ENCODE measurements at regions not wholly inside any gene's neighbourhood (a gene's known extent, or its start where the extent isn't known, plus 50 kb on each side); places are given as distances from the start of the nearest gene placed in this dataset.

DNA sequence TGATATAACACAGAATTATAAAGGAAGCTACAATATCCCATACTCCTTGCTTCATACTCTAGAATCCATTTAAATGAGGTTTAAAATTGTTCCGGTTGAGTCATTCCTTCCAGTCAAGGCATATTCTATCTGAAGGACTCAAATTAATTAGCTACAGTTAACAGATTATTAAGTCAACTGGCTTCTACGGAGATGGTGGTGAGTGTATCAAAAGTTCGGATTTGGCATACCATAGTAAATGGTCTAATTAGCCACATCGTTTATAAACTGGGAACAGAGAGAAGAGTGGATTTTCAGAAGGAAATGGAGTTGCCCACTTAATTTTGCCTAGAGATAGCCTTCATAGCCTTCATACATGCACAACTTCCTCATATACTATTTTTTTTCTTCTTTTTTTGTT, 1095.3 kb downstream of the TTLL7 start:
- TF ChIP-seq, protein P1, sequence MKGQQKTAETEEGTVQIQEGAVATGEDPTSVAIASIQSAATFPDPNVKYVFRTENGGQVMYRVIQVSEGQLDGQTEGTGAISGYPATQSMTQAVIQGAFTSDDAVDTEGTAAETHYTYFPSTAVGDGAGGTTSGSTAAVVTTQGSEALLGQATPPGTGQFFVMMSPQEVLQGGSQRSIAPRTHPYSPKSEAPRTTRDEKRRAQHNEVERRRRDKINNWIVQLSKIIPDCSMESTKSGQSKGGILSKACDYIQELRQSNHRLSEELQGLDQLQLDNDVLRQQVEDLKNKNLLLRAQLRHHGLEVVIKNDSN (IDR thresholded peaks at IDR 0.05) = no peak

DNA sequence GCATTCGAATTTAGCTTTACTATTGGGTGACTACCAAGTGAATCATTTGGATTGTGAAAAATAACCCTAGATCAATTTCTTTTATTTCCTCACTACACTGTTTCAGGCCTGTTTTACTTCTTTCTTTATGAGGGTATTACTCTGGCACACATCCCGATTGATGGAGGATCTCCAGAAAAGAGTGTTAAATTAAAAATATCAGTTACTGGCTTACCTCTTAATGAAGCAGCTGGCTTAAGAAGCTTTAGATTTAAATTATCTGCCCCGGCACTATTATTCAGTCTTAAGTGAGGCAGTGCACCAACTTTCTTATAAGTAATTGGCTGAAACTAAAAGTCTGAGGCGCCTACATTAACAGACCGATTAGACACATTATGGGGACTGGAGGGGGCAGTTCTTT, 1097.4 kb downstream of the TTLL7 start:
- TF ChIP-seq CREB1 (IDR thresholded peaks at IDR 0.05; ENCODE audit: low read depth) (no peak), EGR1 (IDR thresholded peaks at IDR 0.05) (no peak), ZBTB7A (IDR thresholded peaks at IDR 0.05; ENCODE audit: low read depth) (no peak), TCF12 (IDR thresholded peaks at IDR 0.05; ENCODE audit: low read depth) (no peak), RAD21 (IDR thresholded peaks at IDR 0.05; ENCODE audit: low read depth) (no peak), TAF1 (IDR thresholded peaks at IDR 0.05; ENCODE audit: low read depth) (no peak), YY1 (IDR thresholded peaks at IDR 0.05; ENCODE audit: low read depth) (no peak), CEBPB (IDR thresholded peaks at IDR 0.05) (no peak), EP300 (IDR thresholded peaks at IDR 0.05; ENCODE audit: borderline replicate concordance) (no peak), TEAD4 (IDR thresholded peaks at IDR 0.05) (no peak), FOXM1 (IDR thresholded peaks at IDR 0.05; ENCODE audit: borderline replicate concordance, low read depth) (no peak)
- TF ChIP-seq, protein P1 (IDR thresholded peaks at IDR 0.05) = no peak
- TF ChIP-seq, protein P2, sequence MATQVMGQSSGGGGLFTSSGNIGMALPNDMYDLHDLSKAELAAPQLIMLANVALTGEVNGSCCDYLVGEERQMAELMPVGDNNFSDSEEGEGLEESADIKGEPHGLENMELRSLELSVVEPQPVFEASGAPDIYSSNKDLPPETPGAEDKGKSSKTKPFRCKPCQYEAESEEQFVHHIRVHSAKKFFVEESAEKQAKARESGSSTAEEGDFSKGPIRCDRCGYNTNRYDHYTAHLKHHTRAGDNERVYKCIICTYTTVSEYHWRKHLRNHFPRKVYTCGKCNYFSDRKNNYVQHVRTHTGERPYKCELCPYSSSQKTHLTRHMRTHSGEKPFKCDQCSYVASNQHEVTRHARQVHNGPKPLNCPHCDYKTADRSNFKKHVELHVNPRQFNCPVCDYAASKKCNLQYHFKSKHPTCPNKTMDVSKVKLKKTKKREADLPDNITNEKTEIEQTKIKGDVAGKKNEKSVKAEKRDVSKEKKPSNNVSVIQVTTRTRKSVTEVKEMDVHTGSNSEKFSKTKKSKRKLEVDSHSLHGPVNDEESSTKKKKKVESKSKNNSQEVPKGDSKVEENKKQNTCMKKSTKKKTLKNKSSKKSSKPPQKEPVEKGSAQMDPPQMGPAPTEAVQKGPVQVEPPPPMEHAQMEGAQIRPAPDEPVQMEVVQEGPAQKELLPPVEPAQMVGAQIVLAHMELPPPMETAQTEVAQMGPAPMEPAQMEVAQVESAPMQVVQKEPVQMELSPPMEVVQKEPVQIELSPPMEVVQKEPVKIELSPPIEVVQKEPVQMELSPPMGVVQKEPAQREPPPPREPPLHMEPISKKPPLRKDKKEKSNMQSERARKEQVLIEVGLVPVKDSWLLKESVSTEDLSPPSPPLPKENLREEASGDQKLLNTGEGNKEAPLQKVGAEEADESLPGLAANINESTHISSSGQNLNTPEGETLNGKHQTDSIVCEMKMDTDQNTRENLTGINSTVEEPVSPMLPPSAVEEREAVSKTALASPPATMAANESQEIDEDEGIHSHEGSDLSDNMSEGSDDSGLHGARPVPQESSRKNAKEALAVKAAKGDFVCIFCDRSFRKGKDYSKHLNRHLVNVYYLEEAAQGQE (IDR thresholded peaks at IDR 0.05; ENCODE audit: low read depth) = no peak
- TF ChIP-seq, protein P3, sequence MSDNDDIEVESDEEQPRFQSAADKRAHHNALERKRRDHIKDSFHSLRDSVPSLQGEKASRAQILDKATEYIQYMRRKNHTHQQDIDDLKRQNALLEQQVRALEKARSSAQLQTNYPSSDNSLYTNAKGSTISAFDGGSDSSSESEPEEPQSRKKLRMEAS (IDR thresholded peaks at IDR 0.05) = no peak

DNA sequence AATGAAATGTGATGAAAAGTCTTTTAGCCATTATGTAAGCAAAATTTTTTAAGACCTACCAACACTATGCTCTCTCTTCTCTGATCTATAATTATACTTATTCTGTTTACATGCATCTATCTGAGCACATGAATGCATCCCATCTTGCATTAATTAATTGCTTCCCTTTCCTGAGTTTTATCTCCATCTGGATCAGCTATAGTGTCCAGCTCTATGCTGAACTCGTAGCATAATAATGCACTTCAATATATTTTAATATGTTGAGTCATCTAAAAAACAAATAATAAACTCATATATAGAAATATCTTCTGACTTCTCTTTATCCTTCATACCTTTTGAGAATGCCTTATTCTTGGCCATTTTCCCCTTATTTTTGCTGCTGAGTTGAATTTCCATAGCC, 1097.8 kb downstream of the TTLL7 start:
- TF ChIP-seq TAF1 (IDR thresholded peaks at IDR 0.05; ENCODE audit: low read depth) (no peak), CEBPB (IDR thresholded peaks at IDR 0.05) (no peak), EP300 (IDR thresholded peaks at IDR 0.05; ENCODE audit: borderline replicate concordance) (no peak), NFIC (IDR thresholded peaks at IDR 0.05) (no peak)
- TF ChIP-seq, protein P3 (IDR thresholded peaks at IDR 0.05) = no peak
- TF ChIP-seq, protein P1 (IDR thresholded peaks at IDR 0.05) = no peak

DNA sequence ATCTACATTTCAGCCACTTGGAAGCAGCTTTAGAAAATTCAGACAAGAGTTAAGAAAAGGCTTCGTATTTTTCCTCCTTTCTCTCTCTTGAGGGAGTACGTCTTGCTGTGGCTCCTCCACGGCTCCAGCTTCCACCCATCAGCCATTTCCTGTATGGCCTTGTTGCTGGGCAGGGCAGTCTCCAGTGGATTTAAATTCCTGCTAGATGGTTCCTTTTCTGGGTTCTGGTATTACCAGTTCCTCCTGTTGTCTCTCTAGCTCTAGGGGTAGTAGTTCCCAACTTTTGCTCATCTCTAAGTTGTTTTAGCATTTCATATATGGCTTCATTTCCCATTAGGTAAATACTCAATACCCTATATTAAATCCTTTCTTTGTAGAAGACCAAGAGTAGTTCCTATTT, 1098.3 kb downstream of the ADGRL2 start:
- no peak for TF ChIP-seq FOXM1 (IDR thresholded peaks at IDR 0.05; ENCODE audit: borderline replicate concordance, low read depth)
- TF ChIP-seq, protein P3 (IDR thresholded peaks at IDR 0.05) = no peak
- TF ChIP-seq YY1 (IDR thresholded peaks at IDR 0.05; ENCODE audit: low read depth) = no peak
- no peak for TF ChIP-seq EGR1 (IDR thresholded peaks at IDR 0.05)
- TF ChIP-seq CREB1 (IDR thresholded peaks at IDR 0.05; ENCODE audit: low read depth) = no peak
- TF ChIP-seq, protein P1 (IDR thresholded peaks at IDR 0.05) = no peak
- TF ChIP-seq TAF1 (IDR thresholded peaks at IDR 0.05; ENCODE audit: low read depth) = no peak
- no peak for TF ChIP-seq NFIC (IDR thresholded peaks at IDR 0.05)
- TF ChIP-seq TEAD4 (IDR thresholded peaks at IDR 0.05) = no peak

DNA sequence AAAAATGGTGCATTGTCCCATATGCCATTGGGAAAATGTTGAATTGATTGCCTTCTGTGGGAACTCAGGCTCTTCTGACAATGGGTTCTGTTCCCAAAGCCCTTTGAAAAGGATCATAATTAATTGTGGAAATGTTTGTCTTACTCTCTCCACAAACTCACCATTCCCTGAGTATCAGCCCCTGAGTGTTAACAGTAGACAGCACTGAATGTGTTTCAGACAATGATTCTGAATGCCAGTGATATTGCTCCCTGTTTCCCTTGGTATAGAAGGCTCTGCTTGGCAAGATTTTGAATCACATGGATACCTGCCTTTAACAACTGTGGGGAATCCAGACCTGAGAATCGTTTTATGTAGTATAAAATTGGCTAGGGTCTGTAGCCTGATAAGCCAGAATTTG, 1096.8 kb downstream of the ADGRL2 start:
- TF ChIP-seq CEBPB (IDR thresholded peaks at IDR 0.05) (no peak), ZBTB7A (IDR thresholded peaks at IDR 0.05; ENCODE audit: low read depth) (no peak), EGR1 (IDR thresholded peaks at IDR 0.05) (no peak), TEAD4 (IDR thresholded peaks at IDR 0.05) (no peak), TAF1 (IDR thresholded peaks at IDR 0.05; ENCODE audit: low read depth) (no peak), YY1 (IDR thresholded peaks at IDR 0.05; ENCODE audit: low read depth) (no peak), EP300 (IDR thresholded peaks at IDR 0.05; ENCODE audit: borderline replicate concordance) (no peak), NFIC (IDR thresholded peaks at IDR 0.05) (no peak), FOXM1 (IDR thresholded peaks at IDR 0.05; ENCODE audit: borderline replicate concordance, low read depth) (no peak), CREB1 (IDR thresholded peaks at IDR 0.05; ENCODE audit: low read depth) (no peak), TCF12 (IDR thresholded peaks at IDR 0.05; ENCODE audit: low read depth) (no peak), RAD21 (IDR thresholded peaks at IDR 0.05; ENCODE audit: low read depth) (no peak)
- TF ChIP-seq, protein P1 (IDR thresholded peaks at IDR 0.05) = no peak
- TF ChIP-seq, protein P3 (IDR thresholded peaks at IDR 0.05) = no peak
- TF ChIP-seq, protein P2 (IDR thresholded peaks at IDR 0.05; ENCODE audit: low read depth) = no peak

Data from Ishikawa (cell line).